Anterior cingulate cortex (tissue), 58 donors: ENCODE measurements at regions not wholly inside any gene's neighbourhood (a gene's known extent, or its start where the extent isn't known, plus 50 kb on each side); places are given as distances from the start of the nearest gene placed in this dataset.

ENCODE experiments used
- DNase-seq, 58 donors: peaks; one replicate each; lab custom pipeline; 2025; lab: John Stamatoyannopoulos, UW

- DNase-seq = no peak
Observed at GRCh38 chr2:51213826-51214225, 181.9 kb upstream of the NRXN1 start.

- DNase-seq = no peak
Observed at GRCh38 chr2:51212374-51212773, 180.4 kb upstream of the NRXN1 start.

GRCh38 chr2:51208521-51208920 is 176.6 kb upstream of the NRXN1 start:
- no peak for DNase-seq

GRCh38 chr2:51201295-51201694 is 169.4 kb upstream of the NRXN1 start:
- DNase-seq = no peak

- DNase-seq = no peak
Observed at GRCh38 chr2:51194656-51195055, 162.7 kb upstream of the NRXN1 start.

- no peak for DNase-seq
Observed at GRCh38 chr2:51170273-51170672, 138.3 kb upstream of the NRXN1 start.

- no peak for DNase-seq
Observed at GRCh38 chr2:51165534-51166260, 133.8 kb upstream of the NRXN1 start.

- DNase-seq = no peak
Observed at GRCh38 chr2:51158251-51158650, 126.3 kb upstream of the NRXN1 start.

- no peak for DNase-seq
Observed at GRCh38 chr2:51153236-51153635, 121.3 kb upstream of the NRXN1 start.

GRCh38 chr2:51151490-51152140 is 119.7 kb upstream of the NRXN1 start:
- DNase-seq = peak in 1 of 58 donors; percentile 3

GRCh38 chr2:51149725-51150124 is 117.8 kb upstream of the NRXN1 start:
- no peak for DNase-seq

GRCh38 chr2:51145761-51146160 is 113.8 kb upstream of the NRXN1 start:
- DNase-seq = no peak

GRCh38 chr2:51120754-51121280 is 88.9 kb upstream of the NRXN1 start:
- no peak for DNase-seq

- no peak for DNase-seq
Observed at GRCh38 chr2:51111532-51111931, 79.6 kb upstream of the NRXN1 start.

GRCh38 chr2:51108794-51109193 is 76.9 kb upstream of the NRXN1 start:
- no peak for DNase-seq

- no peak for DNase-seq
Observed at GRCh38 chr2:51107841-51108240, 75.9 kb upstream of the NRXN1 start.

GRCh38 chr2:51105811-51106210 is 73.9 kb upstream of the NRXN1 start:
- DNase-seq = no peak

GRCh38 chr2:51103205-51103604 is 71.3 kb upstream of the NRXN1 start:
- DNase-seq = peak in 1 of 58 donors; percentile 3

GRCh38 chr2:51093016-51093415 is 61.1 kb upstream of the NRXN1 start:
- DNase-seq = no peak

- no peak for DNase-seq
Observed at GRCh38 chr2:51085420-51086068, 53.6 kb upstream of the NRXN1 start.

GRCh38 chr2:51084750-51085149 is 52.8 kb upstream of the NRXN1 start:
- DNase-seq = no peak
